ENCODE measurements at regions not wholly inside any gene's neighbourhood (a gene's known extent, or its start where the extent isn't known, plus 50 kb on each side); places are given as distances from the start of the nearest gene placed in this dataset.
A peak's percentile ranks its signal among the peaks of the same experiment; 100 is the strongest.

DNA sequence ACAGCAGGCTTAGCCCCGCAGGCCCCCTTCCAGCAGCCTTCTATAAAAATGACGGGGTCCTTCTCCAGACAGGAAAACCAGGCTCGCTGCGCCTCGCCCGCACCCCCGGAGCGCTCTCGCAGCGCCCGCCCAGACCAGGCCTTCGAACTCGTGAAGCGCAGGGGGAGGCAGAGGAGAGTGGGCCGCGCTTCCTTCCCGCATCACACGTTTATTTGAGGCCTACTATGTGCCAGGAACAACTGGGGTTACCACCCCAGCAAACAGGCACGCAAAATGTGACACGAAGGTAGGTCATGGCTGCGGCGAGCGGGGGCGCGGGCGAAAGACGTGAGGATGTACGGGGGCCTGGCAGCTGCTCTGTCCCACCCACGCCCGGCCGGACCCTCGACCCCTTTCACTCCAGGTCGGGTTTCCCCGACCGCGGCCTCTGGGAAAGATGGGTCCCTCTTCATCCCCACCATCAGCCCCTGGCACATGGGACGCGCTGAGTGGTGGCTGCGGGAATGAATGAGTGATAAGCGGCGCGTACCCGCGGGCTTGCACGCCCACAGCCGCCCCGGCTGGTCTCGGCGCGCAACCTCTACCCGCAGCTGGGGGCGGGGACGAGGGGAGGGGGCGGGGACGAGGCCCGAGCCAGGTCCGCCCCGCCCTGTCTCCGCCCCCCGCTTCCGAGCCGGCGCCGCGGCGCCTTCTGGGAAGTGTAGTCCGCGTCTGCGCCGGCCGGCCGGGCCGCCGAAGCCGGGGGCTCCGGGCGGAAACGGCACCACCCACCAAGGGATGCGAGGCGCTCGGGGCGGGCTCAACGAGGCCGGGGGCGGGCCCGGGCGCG lies 59.1 kb downstream of the ZNF467 start:
- Histone ChIP-seq H3K27me3 (ENCODE audit: control insufficient read depth in 1 of 2, insufficient read depth in 2 of 2, low read length in 2 of 2) (no peaks in the 10 kb centered on the region), H3K27ac (ENCODE audit: low read depth, low read length) (no peak overlapping the region), H3K9me3 (ENCODE audit: control insufficient read depth in 1 of 2, low read length in 2 of 2) (peaks cover 5 to 18% of the 10 kb centered on the region in 2 donors), H3K4me1 (ENCODE audit: control insufficient read depth in 1 of 2, insufficient read depth in 2 of 2, low read length in 2 of 2) (peaks cover 0 to 15% of the 10 kb centered on the region in 2 donors), H3K4me3 (ENCODE audit: low read depth in 1 of 2, low read length in 2 of 2) (peak overlapping the region; percentile 69 to 81), H3K9ac (ENCODE audit: low read depth in 1 of 2, low read length in 2 of 2) (peak overlapping the region in 1 of 2 donors; percentile 4), H3K36me3 (ENCODE audit: control insufficient read depth in 1 of 2, insufficient read depth in 2 of 2, low read length in 2 of 2) (no peaks in the 10 kb centered on the region)

DNA sequence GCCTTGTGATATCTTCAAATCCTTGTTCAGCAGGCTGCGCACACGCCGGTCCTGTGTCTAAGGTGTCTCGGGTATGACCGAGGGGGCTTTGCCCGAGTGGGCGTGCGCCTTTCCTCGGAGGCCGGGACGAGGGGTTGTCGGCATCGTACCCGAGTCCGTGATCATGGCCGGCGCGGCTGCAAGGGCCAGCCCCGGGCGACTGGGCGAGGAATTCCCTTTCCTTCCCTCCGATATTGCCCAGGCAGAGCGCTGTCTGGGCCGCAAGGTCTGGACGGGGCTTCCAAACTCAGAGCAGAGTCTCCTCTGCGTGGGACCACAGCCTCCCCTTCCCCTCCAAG lies 59.7 kb downstream of the ZNF467 start:
- Histone ChIP-seq H3K9ac (ENCODE audit: low read depth in 1 of 2, low read length in 2 of 2) (no peak overlapping the region), H3K4me3 (ENCODE audit: low read depth in 1 of 2, low read length in 2 of 2) (peak overlapping the region; percentile 69 to 81), H3K36me3 (ENCODE audit: control insufficient read depth in 1 of 2, insufficient read depth in 2 of 2, low read length in 2 of 2) (no peaks in the 10 kb centered on the region), H3K27me3 (ENCODE audit: control insufficient read depth in 1 of 2, insufficient read depth in 2 of 2, low read length in 2 of 2) (no peaks in the 10 kb centered on the region), H3K27ac (ENCODE audit: low read depth, low read length) (no peak overlapping the region), H3K4me1 (ENCODE audit: control insufficient read depth in 1 of 2, insufficient read depth in 2 of 2, low read length in 2 of 2) (peaks cover 0 to 15% of the 10 kb centered on the region in 2 donors), H3K9me3 (ENCODE audit: control insufficient read depth in 1 of 2, low read length in 2 of 2) (peaks cover 5 to 18% of the 10 kb centered on the region in 2 donors)

- Histone ChIP-seq H3K36me3 (ENCODE audit: control insufficient read depth in 1 of 2, insufficient read depth in 2 of 2, low read length in 2 of 2) (no peaks in the 10 kb centered on the region), H3K27ac (ENCODE audit: low read depth, low read length) (no peak overlapping the region), H3K4me3 (ENCODE audit: low read depth in 1 of 2, low read length in 2 of 2) (no peak overlapping the region), H3K9ac (ENCODE audit: low read depth in 1 of 2, low read length in 2 of 2) (no peak overlapping the region), H3K27me3 (ENCODE audit: control insufficient read depth in 1 of 2, insufficient read depth in 2 of 2, low read length in 2 of 2) (no peaks in the 10 kb centered on the region), H3K4me1 (ENCODE audit: control insufficient read depth in 1 of 2, insufficient read depth in 2 of 2, low read length in 2 of 2) (peaks cover 0 to 15% of the 10 kb centered on the region in 2 donors), H3K9me3 (ENCODE audit: control insufficient read depth in 1 of 2, low read length in 2 of 2) (peaks cover 5 to 18% of the 10 kb centered on the region in 2 donors)
These were observed 60.2 kb downstream of the ZNF467 start for GRCh38 chr7:149713061-149713730.

DNA sequence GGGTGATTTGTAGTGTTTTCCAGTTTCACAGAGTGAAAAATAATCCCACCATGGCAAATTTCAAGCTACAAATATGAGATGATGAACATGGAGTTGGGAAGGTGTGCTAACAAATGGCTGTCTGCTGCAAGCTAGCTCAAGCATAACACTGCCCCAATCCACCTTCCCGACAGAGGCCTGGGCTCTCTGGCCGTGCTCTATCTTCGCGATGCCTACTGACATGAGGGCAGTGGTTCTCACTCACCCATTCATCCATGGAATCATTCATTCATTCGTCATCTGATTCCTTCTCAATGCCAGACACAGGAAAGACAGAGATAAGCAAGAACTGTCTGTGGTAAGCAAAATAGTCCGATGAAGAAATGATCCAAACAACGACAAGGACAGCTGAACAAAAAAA lies 65.4 kb downstream of the ZNF467 start:
- H3K27me3 ChIP-seq (ENCODE audit: control insufficient read depth in 1 of 2, insufficient read depth in 2 of 2, low read length in 2 of 2) = peaks cover 0 to 4% of the 10 kb centered on the region in 2 donors
- peaks cover 5 to 18% of the 10 kb centered on the region in 2 donors for H3K9me3 ChIP-seq (ENCODE audit: control insufficient read depth in 1 of 2, low read length in 2 of 2)
- H3K27ac ChIP-seq (ENCODE audit: low read depth, low read length) = no peak overlapping the region
- no peaks in the 10 kb centered on the region for H3K4me1 ChIP-seq (ENCODE audit: control insufficient read depth in 1 of 2, insufficient read depth in 2 of 2, low read length in 2 of 2)
- no peaks in the 10 kb centered on the region for H3K36me3 ChIP-seq (ENCODE audit: control insufficient read depth in 1 of 2, insufficient read depth in 2 of 2, low read length in 2 of 2)
- H3K4me3 ChIP-seq (ENCODE audit: low read depth in 1 of 2, low read length in 2 of 2) = no peak overlapping the region
- no peak overlapping the region for H3K9ac ChIP-seq (ENCODE audit: low read depth in 1 of 2, low read length in 2 of 2)

GRCh38 chr7:149707448-149707886 lies 65.9 kb downstream of the ZNF467 start:
- no peak overlapping the region for H3K4me3 ChIP-seq (ENCODE audit: low read depth in 1 of 2, low read length in 2 of 2)
- no peaks in the 10 kb centered on the region for H3K4me1 ChIP-seq (ENCODE audit: control insufficient read depth in 1 of 2, insufficient read depth in 2 of 2, low read length in 2 of 2)
- no peak overlapping the region for H3K27ac ChIP-seq (ENCODE audit: low read depth, low read length)
- peaks cover 0 to 4% of the 10 kb centered on the region in 2 donors for H3K27me3 ChIP-seq (ENCODE audit: control insufficient read depth in 1 of 2, insufficient read depth in 2 of 2, low read length in 2 of 2)
- H3K9ac ChIP-seq (ENCODE audit: low read depth in 1 of 2, low read length in 2 of 2) = no peak overlapping the region
- H3K9me3 ChIP-seq (ENCODE audit: control insufficient read depth in 1 of 2, low read length in 2 of 2) = peaks cover 5 to 18% of the 10 kb centered on the region in 2 donors
- H3K36me3 ChIP-seq (ENCODE audit: control insufficient read depth in 1 of 2, insufficient read depth in 2 of 2, low read length in 2 of 2) = no peaks in the 10 kb centered on the region

- Histone ChIP-seq H3K4me3 (ENCODE audit: low read depth in 1 of 2, low read length in 2 of 2) (no peak overlapping the region), H3K27me3 (ENCODE audit: control insufficient read depth in 1 of 2, insufficient read depth in 2 of 2, low read length in 2 of 2) (peaks cover 0 to 4% of the 10 kb centered on the region in 2 donors), H3K9me3 (ENCODE audit: control insufficient read depth in 1 of 2, low read length in 2 of 2) (peaks cover 1 to 12% of the 10 kb centered on the region in 2 donors), H3K27ac (ENCODE audit: low read depth, low read length) (no peak overlapping the region), H3K9ac (ENCODE audit: low read depth in 1 of 2, low read length in 2 of 2) (no peak overlapping the region), H3K4me1 (ENCODE audit: control insufficient read depth in 1 of 2, insufficient read depth in 2 of 2, low read length in 2 of 2) (no peaks in the 10 kb centered on the region), H3K36me3 (ENCODE audit: control insufficient read depth in 1 of 2, insufficient read depth in 2 of 2, low read length in 2 of 2) (no peaks in the 10 kb centered on the region)
These were observed 67.0 kb downstream of the ZNF467 start for GRCh38 chr7:149706398-149706797.

DNA sequence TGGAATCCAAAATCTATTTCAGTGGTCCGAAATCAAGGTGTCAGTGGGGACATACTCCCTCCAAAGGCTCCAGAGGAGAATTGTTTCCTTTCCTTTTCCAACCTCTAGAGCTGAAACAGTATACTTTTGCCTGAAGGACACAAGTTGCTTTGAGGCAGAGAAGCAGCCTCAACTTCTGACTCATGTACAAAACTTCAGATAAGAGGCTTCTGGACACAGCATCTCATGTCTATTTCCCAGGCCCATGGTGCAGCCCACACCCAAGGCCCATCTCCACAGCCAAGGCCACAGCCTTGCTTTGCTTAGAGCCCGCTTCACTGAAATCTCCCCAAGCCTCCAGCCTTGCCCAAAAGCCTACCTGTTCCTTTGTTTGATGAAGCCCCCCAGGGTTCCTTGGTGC lies 68.9 kb downstream of the ZNF467 start:
- H3K4me3 ChIP-seq (ENCODE audit: low read depth in 1 of 2, low read length in 2 of 2) = no peak overlapping the region
- H3K27me3 ChIP-seq (ENCODE audit: control insufficient read depth in 1 of 2, insufficient read depth in 2 of 2, low read length in 2 of 2) = peaks cover 0 to 4% of the 10 kb centered on the region in 2 donors
- no peak overlapping the region for H3K9ac ChIP-seq (ENCODE audit: low read depth in 1 of 2, low read length in 2 of 2)
- H3K4me1 ChIP-seq (ENCODE audit: control insufficient read depth in 1 of 2, insufficient read depth in 2 of 2, low read length in 2 of 2) = no peaks in the 10 kb centered on the region
- H3K27ac ChIP-seq (ENCODE audit: low read depth, low read length) = no peak overlapping the region
- H3K36me3 ChIP-seq (ENCODE audit: control insufficient read depth in 1 of 2, insufficient read depth in 2 of 2, low read length in 2 of 2) = no peaks in the 10 kb centered on the region
- peaks cover 3 to 5% of the 10 kb centered on the region in 2 donors for H3K9me3 ChIP-seq (ENCODE audit: control insufficient read depth in 1 of 2, low read length in 2 of 2)

GRCh38 chr7:149703044-149703650 lies 70.2 kb downstream of the ZNF467 start:
- Histone ChIP-seq H3K27me3 (ENCODE audit: control insufficient read depth in 1 of 2, insufficient read depth in 2 of 2, low read length in 2 of 2) (peaks cover 0 to 4% of the 10 kb centered on the region in 2 donors), H3K36me3 (ENCODE audit: control insufficient read depth in 1 of 2, insufficient read depth in 2 of 2, low read length in 2 of 2) (no peaks in the 10 kb centered on the region), H3K4me3 (ENCODE audit: low read depth in 1 of 2, low read length in 2 of 2) (no peak overlapping the region), H3K4me1 (ENCODE audit: control insufficient read depth in 1 of 2, insufficient read depth in 2 of 2, low read length in 2 of 2) (no peaks in the 10 kb centered on the region), H3K9me3 (ENCODE audit: control insufficient read depth in 1 of 2, low read length in 2 of 2) (peaks cover 3 to 5% of the 10 kb centered on the region in 2 donors), H3K9ac (ENCODE audit: low read depth in 1 of 2, low read length in 2 of 2) (no peak overlapping the region), H3K27ac (ENCODE audit: low read depth, low read length) (no peak overlapping the region)

DNA sequence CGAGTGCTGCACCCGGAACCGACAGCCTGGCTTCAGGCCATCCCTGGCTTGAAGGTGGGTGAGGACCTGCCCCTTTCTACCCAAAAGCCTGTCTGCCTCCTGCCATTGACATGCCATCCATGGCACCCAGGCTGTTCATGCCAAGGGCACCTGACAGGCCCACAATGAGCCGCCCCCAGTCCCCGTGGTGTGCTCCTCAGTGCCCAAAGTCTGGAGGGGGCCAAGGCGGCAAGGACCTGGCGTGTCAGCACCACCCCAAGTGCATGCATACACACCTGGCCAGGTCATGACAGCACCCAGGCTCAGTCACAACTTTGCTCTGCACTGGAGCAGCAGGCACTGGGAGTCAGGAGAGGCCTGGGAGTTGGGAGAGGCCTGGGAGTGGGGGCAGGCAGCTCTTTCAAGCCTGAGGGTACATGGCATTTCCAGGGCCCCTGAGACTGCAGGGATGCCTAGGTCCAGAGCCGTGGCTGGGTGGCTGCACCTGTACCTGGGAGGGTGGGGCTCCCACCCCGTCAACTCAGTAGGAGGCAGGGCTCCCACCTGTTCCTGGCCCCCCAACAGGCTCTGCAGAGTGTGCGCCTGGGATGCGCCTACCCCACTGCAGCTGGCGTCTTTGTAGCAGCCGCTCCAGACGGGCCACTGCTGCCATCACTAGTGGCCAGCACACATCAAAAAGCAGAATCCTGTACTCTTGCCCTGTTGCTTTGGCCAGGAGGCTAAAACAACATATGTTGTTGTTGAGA lies 71.7 kb downstream of the ZNF467 start:
- no peaks in the 10 kb centered on the region for H3K4me1 ChIP-seq (ENCODE audit: control insufficient read depth in 1 of 2, insufficient read depth in 2 of 2, low read length in 2 of 2)
- no peak overlapping the region for H3K4me3 ChIP-seq (ENCODE audit: low read depth in 1 of 2, low read length in 2 of 2)
- no peak overlapping the region for H3K9ac ChIP-seq (ENCODE audit: low read depth in 1 of 2, low read length in 2 of 2)
- peaks cover 0 to 4% of the 10 kb centered on the region in 2 donors for H3K27me3 ChIP-seq (ENCODE audit: control insufficient read depth in 1 of 2, insufficient read depth in 2 of 2, low read length in 2 of 2)
- no peak overlapping the region for H3K27ac ChIP-seq (ENCODE audit: low read depth, low read length)
- H3K36me3 ChIP-seq (ENCODE audit: control insufficient read depth in 1 of 2, insufficient read depth in 2 of 2, low read length in 2 of 2) = no peaks in the 10 kb centered on the region
- H3K9me3 ChIP-seq (ENCODE audit: control insufficient read depth in 1 of 2, low read length in 2 of 2) = peaks cover 5 to 6% of the 10 kb centered on the region in 2 donors
